ENCODE measurements at regions not wholly inside any gene's neighbourhood (a gene's known extent, or its start where the extent isn't known, plus 50 kb on each side); places are given as distances from the start of the nearest gene placed in this dataset.
A peak's percentile ranks its signal among the peaks of the same experiment; 100 is the strongest.

DNA sequence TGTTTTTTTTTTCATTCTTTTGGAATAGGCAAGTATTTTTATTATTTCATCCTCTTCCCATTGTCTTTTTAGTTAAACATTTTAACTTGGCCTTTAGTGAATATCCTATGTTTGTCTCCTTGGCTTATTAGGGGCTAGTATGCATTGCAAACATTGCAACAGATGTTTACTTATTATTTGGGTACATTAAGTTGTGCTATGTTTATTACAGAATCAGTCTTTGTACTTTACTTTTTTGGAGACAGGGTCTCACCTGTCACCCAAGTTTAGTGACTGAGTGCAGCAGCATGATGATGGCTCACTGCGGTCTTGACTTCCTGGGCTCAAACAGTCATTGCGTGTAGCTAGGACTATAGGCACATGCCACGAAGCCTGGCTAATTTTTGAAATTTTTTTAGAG is 51.1 kb upstream of the NUDT6 start:
- TF ChIP-seq, protein P1, sequence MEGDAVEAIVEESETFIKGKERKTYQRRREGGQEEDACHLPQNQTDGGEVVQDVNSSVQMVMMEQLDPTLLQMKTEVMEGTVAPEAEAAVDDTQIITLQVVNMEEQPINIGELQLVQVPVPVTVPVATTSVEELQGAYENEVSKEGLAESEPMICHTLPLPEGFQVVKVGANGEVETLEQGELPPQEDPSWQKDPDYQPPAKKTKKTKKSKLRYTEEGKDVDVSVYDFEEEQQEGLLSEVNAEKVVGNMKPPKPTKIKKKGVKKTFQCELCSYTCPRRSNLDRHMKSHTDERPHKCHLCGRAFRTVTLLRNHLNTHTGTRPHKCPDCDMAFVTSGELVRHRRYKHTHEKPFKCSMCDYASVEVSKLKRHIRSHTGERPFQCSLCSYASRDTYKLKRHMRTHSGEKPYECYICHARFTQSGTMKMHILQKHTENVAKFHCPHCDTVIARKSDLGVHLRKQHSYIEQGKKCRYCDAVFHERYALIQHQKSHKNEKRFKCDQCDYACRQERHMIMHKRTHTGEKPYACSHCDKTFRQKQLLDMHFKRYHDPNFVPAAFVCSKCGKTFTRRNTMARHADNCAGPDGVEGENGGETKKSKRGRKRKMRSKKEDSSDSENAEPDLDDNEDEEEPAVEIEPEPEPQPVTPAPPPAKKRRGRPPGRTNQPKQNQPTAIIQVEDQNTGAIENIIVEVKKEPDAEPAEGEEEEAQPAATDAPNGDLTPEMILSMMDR (IDR thresholded peaks at IDR 0.05; ENCODE audit: borderline replicate concordance, extremely low read depth, low read length, poor library complexity, severe bottlenecking): no peak
- no peak for TF ChIP-seq EZH2 (IDR thresholded peaks at IDR 0.05; ENCODE audit: borderline replicate concordance, low read depth, low read length, severe bottlenecking)
- Histone ChIP-seq H3K4me1 (ENCODE audit: insufficient read depth, low read length) (no peaks in the 10 kb centered on the region), H2AFZ (ENCODE audit: low read depth, low read length) (no peak overlapping the region), H3K4me2 (ENCODE audit: insufficient read depth, low read length) (no peak overlapping the region), H3K4me3 (ENCODE audit: low read depth in 1 of 2, low read length in 2 of 2) (no peak overlapping the region), H4K20me1 (ENCODE audit: insufficient read depth, low read length) (no peaks in the 10 kb centered on the region), H3K9me3 (ENCODE audit: insufficient read depth, low read length, severe bottlenecking) (peaks cover 23% of the 10 kb centered on the region), H3K27me3 (ENCODE audit: insufficient read depth, low read length, poor library complexity) (no peaks in the 10 kb centered on the region), H3K36me3 (ENCODE audit: insufficient read depth, low read length) (peaks cover 49% of the 10 kb centered on the region), H3K27ac (ENCODE audit: low read length) (no peak overlapping the region), H3K9ac (ENCODE audit: low read depth, low read length) (no peak overlapping the region), H3K79me2 (ENCODE audit: insufficient read depth, low read length) (no peaks in the 10 kb centered on the region)
- DNase-seq: no peak
- ATAC-seq (ENCODE audit: insufficient read depth, low read depth): no peak

DNA sequence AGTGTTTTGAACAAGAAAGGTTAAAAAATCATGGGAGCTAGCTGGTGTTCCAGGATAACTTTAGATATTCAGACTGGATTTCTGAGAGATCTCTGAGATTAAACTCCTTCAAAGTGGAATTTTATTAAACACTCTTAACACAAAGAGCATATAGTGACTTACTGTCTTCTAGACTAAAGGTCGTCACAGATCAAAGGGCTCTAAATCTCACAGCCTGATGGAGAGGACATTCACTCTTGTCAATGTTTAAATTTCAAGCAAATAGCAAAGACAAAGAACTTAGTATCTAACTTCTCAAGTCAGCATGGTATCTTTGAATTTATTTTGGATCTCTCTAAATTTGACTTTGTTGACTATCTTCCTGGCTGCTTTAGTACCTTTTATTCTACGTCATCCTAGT is 53.7 kb upstream of the NUDT6 start:
- Histone ChIP-seq H3K4me3 (ENCODE audit: low read depth in 1 of 2, low read length in 2 of 2) (no peak overlapping the region), H3K4me1 (ENCODE audit: insufficient read depth, low read length) (no peaks in the 10 kb centered on the region), H3K9ac (ENCODE audit: low read depth, low read length) (no peak overlapping the region), H3K4me2 (ENCODE audit: insufficient read depth, low read length) (no peak overlapping the region), H3K79me2 (ENCODE audit: insufficient read depth, low read length) (no peaks in the 10 kb centered on the region), H2AFZ (ENCODE audit: low read depth, low read length) (no peak overlapping the region), H3K27ac (ENCODE audit: low read length) (no peak overlapping the region), H3K36me3 (ENCODE audit: insufficient read depth, low read length) (peaks cover 66% of the 10 kb centered on the region), H3K27me3 (ENCODE audit: insufficient read depth, low read length, poor library complexity) (no peaks in the 10 kb centered on the region), H3K9me3 (ENCODE audit: insufficient read depth, low read length, severe bottlenecking) (peaks cover 25% of the 10 kb centered on the region), H4K20me1 (ENCODE audit: insufficient read depth, low read length) (no peaks in the 10 kb centered on the region)
- ATAC-seq (ENCODE audit: insufficient read depth, low read depth) (no peak), DNase-seq (no peak)
- TF ChIP-seq, protein P1 (IDR thresholded peaks at IDR 0.05; ENCODE audit: borderline replicate concordance, extremely low read depth, low read length, poor library complexity, severe bottlenecking): no peak
- TF ChIP-seq EZH2 (IDR thresholded peaks at IDR 0.05; ENCODE audit: borderline replicate concordance, low read depth, low read length, severe bottlenecking): no peak

DNA sequence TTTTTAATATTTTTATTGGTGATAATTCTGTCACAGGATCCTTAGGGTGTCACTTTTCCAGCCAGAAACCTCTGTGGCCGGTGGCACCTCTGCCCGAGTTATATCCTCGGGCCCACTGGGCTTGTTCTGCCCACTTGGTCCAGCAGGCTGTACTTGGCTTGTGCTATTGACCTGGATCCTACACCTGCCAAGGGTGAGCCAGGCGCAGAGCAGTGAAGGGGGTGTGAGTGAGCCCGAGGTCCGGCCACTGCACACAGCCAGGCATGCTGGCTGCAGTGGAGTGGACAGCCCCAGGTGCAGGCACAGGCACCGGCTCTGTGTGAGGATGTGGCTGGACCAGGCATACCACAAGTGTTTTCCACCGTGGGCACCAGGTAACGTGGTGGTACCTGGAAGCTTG is 54.7 kb upstream of the NUDT6 start:
- H2AFZ ChIP-seq (ENCODE audit: low read depth, low read length): no peak overlapping the region
- ATAC-seq (ENCODE audit: insufficient read depth, low read depth) (no peak), DNase-seq (no peak)
- no peak overlapping the region for H3K4me3 ChIP-seq (ENCODE audit: low read depth in 1 of 2, low read length in 2 of 2)
- no peaks in the 10 kb centered on the region for H3K79me2 ChIP-seq (ENCODE audit: insufficient read depth, low read length)
- H3K9ac ChIP-seq (ENCODE audit: low read depth, low read length): no peak overlapping the region
- H4K20me1 ChIP-seq (ENCODE audit: insufficient read depth, low read length): no peaks in the 10 kb centered on the region
- H3K27ac ChIP-seq (ENCODE audit: low read length): no peak overlapping the region
- no peak overlapping the region for H3K4me2 ChIP-seq (ENCODE audit: insufficient read depth, low read length)
- H3K9me3 ChIP-seq (ENCODE audit: insufficient read depth, low read length, severe bottlenecking): peaks cover 25% of the 10 kb centered on the region
- peaks cover 71% of the 10 kb centered on the region for H3K36me3 ChIP-seq (ENCODE audit: insufficient read depth, low read length)
- no peaks in the 10 kb centered on the region for H3K27me3 ChIP-seq (ENCODE audit: insufficient read depth, low read length, poor library complexity)
- TF ChIP-seq EZH2 (IDR thresholded peaks at IDR 0.05; ENCODE audit: borderline replicate concordance, low read depth, low read length, severe bottlenecking): no peak
- TF ChIP-seq, protein P1 (IDR thresholded peaks at IDR 0.05; ENCODE audit: borderline replicate concordance, extremely low read depth, low read length, poor library complexity, severe bottlenecking): no peak
- no peaks in the 10 kb centered on the region for H3K4me1 ChIP-seq (ENCODE audit: insufficient read depth, low read length)

DNA sequence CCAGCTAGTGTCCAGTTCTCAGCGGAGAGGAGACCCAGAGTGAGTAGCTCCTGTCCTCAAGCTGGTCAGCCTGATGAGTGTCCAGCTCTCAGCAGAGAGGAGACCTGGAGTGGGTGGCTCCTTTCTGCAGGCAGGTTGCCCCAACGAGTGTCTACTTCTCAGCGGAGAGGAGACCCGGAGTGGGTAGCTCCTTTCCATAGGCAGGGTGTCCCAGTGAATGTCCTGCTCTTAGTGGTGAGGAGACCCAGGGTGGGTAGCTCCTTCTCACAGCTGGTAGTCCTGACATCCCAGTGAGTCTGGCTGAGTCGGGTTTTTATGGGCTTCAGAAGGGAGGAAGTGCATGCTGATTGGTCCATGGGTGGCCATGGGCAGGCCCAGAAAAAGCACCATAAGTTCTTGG is 55.7 kb upstream of the NUDT6 start:
- Histone ChIP-seq H3K79me2 (ENCODE audit: insufficient read depth, low read length) (no peaks in the 10 kb centered on the region), H3K9me3 (ENCODE audit: insufficient read depth, low read length, severe bottlenecking) (peaks cover 25% of the 10 kb centered on the region), H3K27me3 (ENCODE audit: insufficient read depth, low read length, poor library complexity) (no peaks in the 10 kb centered on the region), H3K9ac (ENCODE audit: low read depth, low read length) (no peak overlapping the region), H2AFZ (ENCODE audit: low read depth, low read length) (no peak overlapping the region), H3K27ac (ENCODE audit: low read length) (no peak overlapping the region), H3K4me1 (ENCODE audit: insufficient read depth, low read length) (no peaks in the 10 kb centered on the region), H3K36me3 (ENCODE audit: insufficient read depth, low read length) (peaks cover 75% of the 10 kb centered on the region), H3K4me3 (ENCODE audit: low read depth in 1 of 2, low read length in 2 of 2) (no peak overlapping the region), H4K20me1 (ENCODE audit: insufficient read depth, low read length) (no peaks in the 10 kb centered on the region), H3K4me2 (ENCODE audit: insufficient read depth, low read length) (no peak overlapping the region)
- ATAC-seq (ENCODE audit: insufficient read depth, low read depth): no peak
- TF ChIP-seq EZH2 (IDR thresholded peaks at IDR 0.05; ENCODE audit: borderline replicate concordance, low read depth, low read length, severe bottlenecking): no peak
- TF ChIP-seq, protein P1 (IDR thresholded peaks at IDR 0.05; ENCODE audit: borderline replicate concordance, extremely low read depth, low read length, poor library complexity, severe bottlenecking): no peak
- peak; percentile 29 for DNase-seq
